T-cell (primary cell): ENCODE measurements at regions not wholly inside any gene's neighbourhood (a gene's known extent, or its start where the extent isn't known, plus 50 kb on each side); places are given as distances from the start of the nearest gene placed in this dataset.
"Not testable (repeated sequence)": the region's sequence is repeated elsewhere in the genome, so short reads cannot be mapped to it uniquely, and the experiment has no call there.

Experiments
- ATAC-seq, 4 experiments: fragments of 200-7000 bp in 3 of 4; fragments of 150-1000 bp in 1 of 4; cut with Tn5 transposase; replicated peaks in 1 of 4; 1 replicate in 3 of 4; 2 replicates in 1 of 4; pipeline ENCODE4 v1.10.0; 2021; ENCODE audit warnings: moderate library complexity in 3 of 4, mild to moderate bottlenecking in 2 of 4, moderate number of reproducible peaks in 1 of 4
- CTCF ChIA-PET, 2 donors: fragments of 300-600 bp; sonication (Branson Sonifier 250); formaldehyde crosslinking; loops; one replicate each; lab custom pipeline; 2022; ENCODE audit warnings: antibody characterized with exemption in 2 of 2; lab: Charles Lee
- POLR2A ChIA-PET, 2 donors: fragments of 300-600 bp; sonication (Branson Sonifier 250); formaldehyde crosslinking; loops; one replicate each; lab custom pipeline; 2022; ENCODE audit warnings: antibody characterized with exemption in 2 of 2; lab: Charles Lee
- DNase-seq, 35 experiments: peaks; one replicate each; pipeline versions ENCODE4 v3.0.0 to v3.0.0-alpha.2; 2013 to 2023
- H3K27ac ChIP-seq: one replicate; pipeline ENCODE4 v1.5.1; 2013; ENCODE audit warnings: low read length
- H3K27me3 ChIP-seq, 2 experiments: replicated peaks in 1 of 2; 1 replicate in 1 of 2; 2 replicates in 1 of 2; pipeline versions ENCODE4 v1.6.1 to v1.7.0; 2013; ENCODE audit warnings: low read length in 1 of 2, mixed read lengths in 1 of 2; ENCODE audit not compliant: control insufficient read depth in 2 of 2, insufficient read depth in 2 of 2; ENCODE audit errors: extremely low read depth in 1 of 2
- H3K36me3 ChIP-seq, 2 donors: 1 replicate in 1 of 2; 2 replicates in 1 of 2; pipeline versions ENCODE4 v1.6.1 to v1.7.0; 2013; ENCODE audit warnings: low read length in 1 of 2; ENCODE audit not compliant: control insufficient read depth in 2 of 2, insufficient read depth in 1 of 2; ENCODE audit errors: extremely low read depth in 1 of 2
- H3K4me1 ChIP-seq, 2 experiments: 1 replicate in 1 of 2; 2 replicates in 1 of 2; pipeline versions ENCODE4 v1.6.1 to v1.7.0; 2013; ENCODE audit warnings: low read length in 2 of 2, mixed read lengths in 1 of 2; ENCODE audit not compliant: insufficient read depth in 2 of 2, control insufficient read depth in 1 of 2; ENCODE audit errors: extremely low read depth in 1 of 2
- H3K4me3 ChIP-seq, 2 donors: 1 replicate in 1 of 2; 2 replicates in 1 of 2; pipeline versions ENCODE4 v1.5.1 to v1.7.0; 2013; ENCODE audit warnings: mild to moderate bottlenecking in 2 of 2, low read length in 1 of 2, moderate library complexity in 1 of 2; ENCODE audit not compliant: control insufficient read depth in 1 of 2; ENCODE audit errors: extremely low read depth in 1 of 2
- H3K9me3 ChIP-seq: 2 replicates; pipeline ENCODE4 v1.7.0; 2013
- H3K27ac Mint-ChIP-seq, 2 donors: one replicate each; pipeline ENCODE4 v1.8.0; 2020 to 2021; ENCODE audit warnings: mild to moderate bottlenecking in 2 of 2, mixed read lengths in 2 of 2
- H3K27me3 Mint-ChIP-seq, 2 donors: one replicate each; pipeline ENCODE4 v1.8.0; 2021 to 2022; ENCODE audit warnings: mixed read lengths in 2 of 2
- H3K36me3 Mint-ChIP-seq: one replicate; pipeline ENCODE4 v1.8.0; 2021; ENCODE audit warnings: mixed read lengths
- H3K4me1 Mint-ChIP-seq, 3 donors: one replicate each; pipeline ENCODE4 v1.8.0; 2020 to 2022; ENCODE audit warnings: mixed read lengths in 3 of 3, mild to moderate bottlenecking in 1 of 3
- H3K4me3 Mint-ChIP-seq, 3 donors: one replicate each; pipeline ENCODE4 v1.8.0; 2020 to 2022; ENCODE audit warnings: mild to moderate bottlenecking in 3 of 3, mixed read lengths in 3 of 3, moderate library complexity in 3 of 3
- H3K9me3 Mint-ChIP-seq, 3 donors: one replicate each; pipeline ENCODE4 v1.8.0; 2020 to 2022; ENCODE audit warnings: mixed read lengths in 3 of 3
- WGBS: methylation state at CpG from one replicate; pipeline ENCODE4 v1.1.5; 2013; ENCODE audit warnings: missing lambda C conversion rate; ENCODE audit not compliant: insufficient coverage; 5-methylcytosine and 5-hydroxymethylcytosine counted together

- Histone ChIP-seq H3K4me3 (no peak overlapping the region), H3K4me1 (no peaks in the 10 kb centered on the region), H3K27ac (no peak overlapping the region), H3K27me3 (peaks cover 0 to 43% of the 10 kb centered on the region in 2 experiments), H3K9me3 (no peaks in the 10 kb centered on the region), H3K36me3 (no peaks in the 10 kb centered on the region)
- Mint-ChIP-seq H3K36me3 (no peaks in the 10 kb centered on the region), H3K9me3 (no peaks in the 10 kb centered on the region), H3K27me3 (peaks cover 0 to 7% of the 10 kb centered on the region in 2 donors), H3K4me3 (no peak overlapping the region), H3K4me1 (no peaks in the 10 kb centered on the region), H3K27ac (no peak overlapping the region)
- ChIA-PET CTCF (no interaction called here), POLR2A (no interaction called here)
- DNase-seq (no peak), ATAC-seq (no peak)
- WGBS, result 82% methylated on average over 8 of the region's 8 CpGs
Measured at GRCh38 chr1:30660241-30660640, 63.1 kb downstream of the MATN1 start.

DNA sequence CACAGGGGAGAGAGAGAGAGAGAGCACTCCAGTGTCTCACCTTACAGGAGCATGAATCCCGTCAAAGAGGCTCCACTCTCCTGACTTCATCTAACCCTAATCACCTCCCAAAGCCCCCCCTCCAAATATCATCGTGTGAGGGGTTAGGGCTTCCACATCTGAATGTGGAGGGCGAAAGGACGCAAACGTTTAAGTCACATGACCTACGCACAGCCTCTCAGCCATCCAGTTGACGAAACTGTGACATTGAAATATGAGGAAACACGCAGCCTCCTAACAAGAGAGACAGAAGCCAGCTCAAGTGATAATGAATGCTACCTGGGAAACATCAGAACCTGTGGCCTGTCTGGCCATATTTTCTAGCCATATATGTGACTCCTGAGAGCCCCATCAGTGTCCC is 63.7 kb downstream of the MATN1 start:
- CTCF ChIA-PET, result no interaction called here
- Histone ChIP-seq H3K4me1 (no peaks in the 10 kb centered on the region), H3K27ac (no peak overlapping the region), H3K36me3 (no peaks in the 10 kb centered on the region), H3K9me3 (no peaks in the 10 kb centered on the region), H3K27me3 (peaks cover 0 to 42% of the 10 kb centered on the region in 2 experiments), H3K4me3 (no peak overlapping the region)
- H3K27ac Mint-ChIP-seq, result no peak overlapping the region
- H3K9me3 Mint-ChIP-seq, result no peaks in the 10 kb centered on the region
- ATAC-seq (no peak), DNase-seq (no peak)
- POLR2A ChIA-PET, result no interaction called here
- H3K27me3 Mint-ChIP-seq, result peaks cover 0 to 7% of the 10 kb centered on the region in 2 donors
- H3K36me3 Mint-ChIP-seq, result no peaks in the 10 kb centered on the region
- no peak overlapping the region for H3K4me3 Mint-ChIP-seq
- H3K4me1 Mint-ChIP-seq, result no peaks in the 10 kb centered on the region
- WGBS, result 74% methylated on average over 3 of the region's 8 CpGs

GRCh38 chr1:30658375-30658774 is 65.0 kb downstream of the MATN1 start:
- H3K4me3 ChIP-seq, DNase-seq, H3K27ac Mint-ChIP-seq, H3K27me3 Mint-ChIP-seq, H3K9me3 Mint-ChIP-seq, H3K4me3 Mint-ChIP-seq, H3K36me3 ChIP-seq, H3K27ac ChIP-seq, ATAC-seq, CTCF ChIA-PET, H3K36me3 Mint-ChIP-seq, H3K9me3 ChIP-seq, H3K4me1 Mint-ChIP-seq, H3K4me1 ChIP-seq: not testable (repeated sequence)
- POLR2A ChIA-PET, result interaction anchor here in 1 of 2 donors (0.7 kb wide), 1 partner anchor 19 kb away, joined by 3 read pairs; no protein-coding TSS in a partner anchor
- H3K27me3 ChIP-seq, result peaks cover 0 to 35% of the 10 kb centered on the region in 2 experiments
- WGBS, result 91% methylated on average over 3 of the region's 4 CpGs

- H3K36me3 ChIP-seq, result no peaks in the 10 kb centered on the region
- H3K27ac ChIP-seq, result no peak overlapping the region
- peaks cover 0 to 34% of the 10 kb centered on the region in 2 experiments for H3K27me3 ChIP-seq
- H3K27ac Mint-ChIP-seq, result no peak overlapping the region
- peaks cover 0 to 11% of the 10 kb centered on the region in 2 donors for H3K27me3 Mint-ChIP-seq
- H3K4me1 Mint-ChIP-seq, result no peaks in the 10 kb centered on the region
- CTCF ChIA-PET, result no interaction called here
- H3K4me3 Mint-ChIP-seq, result no peak overlapping the region
- H3K36me3 Mint-ChIP-seq, result no peaks in the 10 kb centered on the region
- no peaks in the 10 kb centered on the region for H3K9me3 Mint-ChIP-seq
- DNase-seq (no peak), ATAC-seq (no peak)
- 81% methylated on average over 5 of the region's 8 CpGs for WGBS
- no peak overlapping the region for H3K4me3 ChIP-seq
- POLR2A ChIA-PET, result interaction anchor here in 1 of 2 donors (0.7 kb wide), 1 partner anchor 19 kb away, joined by 3 read pairs; no protein-coding TSS in a partner anchor
- H3K4me1 ChIP-seq, result no peaks in the 10 kb centered on the region
- no peaks in the 10 kb centered on the region for H3K9me3 ChIP-seq
Measured at GRCh38 chr1:30658014-30658336, 65.4 kb downstream of the MATN1 start.

DNA sequence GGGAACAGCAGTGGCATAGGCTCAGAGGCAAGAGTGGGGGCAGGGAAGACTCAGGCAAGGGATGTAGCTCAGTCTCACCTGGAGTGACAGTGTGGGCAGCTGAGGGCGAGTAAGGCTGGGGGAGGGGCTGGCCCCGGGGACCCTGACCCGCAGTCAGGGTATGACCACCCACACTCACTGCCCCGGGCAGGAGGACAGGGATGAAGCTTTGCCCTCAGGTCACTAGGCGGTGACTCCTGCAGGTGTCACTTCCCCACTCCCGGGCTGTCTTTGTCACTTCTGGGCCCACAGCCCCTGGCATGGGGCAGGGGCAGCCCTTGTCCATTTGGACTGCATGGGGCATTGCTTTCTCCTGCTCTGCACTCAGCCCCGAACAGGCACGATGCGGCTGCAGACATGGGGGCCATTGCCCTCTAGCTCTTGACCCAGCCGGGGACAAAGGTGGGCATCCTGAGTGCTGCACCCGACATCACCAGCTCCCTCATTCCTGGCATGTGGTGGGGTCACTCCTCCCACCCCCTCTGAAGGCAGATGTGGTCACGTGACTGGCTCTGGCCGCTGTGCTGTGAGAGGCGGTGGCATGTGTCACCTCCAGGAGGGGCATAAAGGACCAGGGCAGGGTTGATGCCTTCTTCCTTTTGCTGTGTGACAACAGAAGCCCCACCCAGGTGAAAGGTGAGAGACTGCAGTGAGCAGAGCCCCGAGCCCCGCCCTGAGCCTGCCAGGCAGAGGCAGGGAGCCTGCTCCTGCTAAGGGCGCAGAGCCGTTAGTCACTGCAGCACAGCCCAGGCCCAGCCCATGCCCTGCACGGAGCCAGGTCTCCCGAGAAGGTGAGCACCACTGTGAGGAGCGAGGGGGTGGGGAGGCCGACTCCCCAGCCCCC is 66.0 kb downstream of the MATN1 start:
- DNase-seq, result peak in 1 of 35 experiments; percentile 21
- H3K9me3 ChIP-seq, result no peaks in the 10 kb centered on the region
- Mint-ChIP-seq H3K27ac (no peak overlapping the region), H3K4me1 (no peaks in the 10 kb centered on the region), H3K4me3 (no peak overlapping the region), H3K36me3 (no peaks in the 10 kb centered on the region), H3K27me3 (peaks cover 0 to 17% of the 10 kb centered on the region in 2 donors), H3K9me3 (no peaks in the 10 kb centered on the region)
- no peak for ATAC-seq
- POLR2A ChIA-PET, result interaction anchor here in 1 of 2 donors (0.7 kb wide), 1 partner anchor 20 kb away, joined by 3 read pairs; no protein-coding TSS in a partner anchor
- H3K4me1 ChIP-seq, result no peaks in the 10 kb centered on the region
- no peak overlapping the region for H3K27ac ChIP-seq
- 63% methylated on average over 21 of the region's 22 CpGs for WGBS
- no peak overlapping the region for H3K4me3 ChIP-seq
- H3K36me3 ChIP-seq, result no peaks in the 10 kb centered on the region
- CTCF ChIA-PET, result no interaction called here
- peaks cover 0 to 35% of the 10 kb centered on the region in 2 experiments for H3K27me3 ChIP-seq

- Mint-ChIP-seq H3K4me1 (no peaks in the 10 kb centered on the region), H3K36me3 (no peaks in the 10 kb centered on the region), H3K27ac (no peak overlapping the region), H3K27me3 (peaks cover 0 to 22% of the 10 kb centered on the region in 2 donors), H3K9me3 (no peaks in the 10 kb centered on the region), H3K4me3 (no peak overlapping the region)
- Histone ChIP-seq H3K27ac (no peak overlapping the region), H3K4me3 (no peak overlapping the region), H3K9me3 (no peaks in the 10 kb centered on the region), H3K4me1 (no peaks in the 10 kb centered on the region), H3K27me3 (peaks cover 0 to 44% of the 10 kb centered on the region in 2 experiments), H3K36me3 (no peaks in the 10 kb centered on the region)
- ChIA-PET POLR2A (no interaction called here), CTCF (no interaction called here)
- WGBS, result 80% methylated on average over 22 of the region's 27 CpGs
- DNase-seq (no peak), ATAC-seq (no peak)
Measured at GRCh38 chr1:30656171-30656940, 67.0 kb downstream of the MATN1 start.
